ENCODE measurements at regions not wholly inside any gene's neighbourhood (a gene's known extent, or its start where the extent isn't known, plus 50 kb on each side); places are given as distances from the start of the nearest gene placed in this dataset.

DNA sequence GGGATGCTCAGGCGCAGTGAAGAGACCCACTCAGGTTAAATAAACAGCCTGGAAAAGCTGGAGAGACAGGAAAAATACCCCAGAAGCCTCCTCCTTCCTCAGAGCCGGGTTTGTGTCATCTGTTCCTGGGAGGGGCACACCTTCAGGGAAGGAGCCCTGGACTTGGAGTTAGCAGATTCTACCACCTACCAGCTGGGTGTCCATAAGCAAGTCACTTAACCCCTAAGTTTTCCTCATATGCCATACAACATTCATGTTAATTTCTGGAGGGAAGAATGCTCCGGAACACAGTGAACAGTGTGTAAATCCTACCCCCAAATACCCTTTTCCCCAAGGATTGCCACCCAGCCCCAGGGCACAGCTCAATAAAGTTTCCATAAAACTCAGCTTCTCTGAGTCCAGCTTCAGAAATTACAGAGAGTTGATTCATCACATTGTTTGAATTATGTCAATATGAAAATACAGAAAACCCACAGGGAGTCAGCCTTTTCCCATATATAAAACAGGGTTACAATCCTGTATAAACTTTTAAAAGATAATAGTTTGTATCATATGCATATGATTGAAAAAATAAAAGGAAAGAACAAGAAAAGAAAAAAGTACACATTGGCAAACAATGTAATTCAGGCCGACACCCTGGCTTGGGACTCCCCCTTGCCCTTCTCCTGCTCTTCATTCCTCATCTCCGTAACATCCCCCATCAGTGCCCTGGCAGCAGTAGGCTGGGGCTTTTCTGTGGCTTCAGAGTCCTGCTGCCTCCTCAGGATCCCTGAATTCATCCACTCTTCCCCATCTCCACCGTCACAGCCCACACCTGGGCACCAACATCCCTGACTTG lies 291.8 kb upstream of the USP24 start:
- DNase-seq (ENCODE audit: low spot score), result no peak

DNA sequence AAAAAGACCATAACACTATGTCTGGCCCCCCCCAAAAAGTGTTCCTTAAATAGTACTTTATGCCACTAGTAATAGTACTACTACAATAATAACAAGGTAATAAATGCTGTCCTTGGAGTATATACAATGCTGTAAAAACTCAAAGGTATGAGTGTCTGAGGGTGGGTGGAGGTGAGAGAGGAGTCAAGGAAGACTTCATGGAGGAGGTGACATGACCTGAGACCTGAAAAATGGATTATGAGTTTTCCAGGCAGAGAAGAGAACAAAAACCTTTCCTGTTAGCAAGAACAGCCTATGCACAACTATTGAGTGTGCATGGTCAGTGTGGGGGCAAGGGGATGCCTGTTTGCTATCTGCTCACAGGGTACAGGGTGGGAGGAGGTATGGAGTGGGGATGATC lies 290.2 kb upstream of the USP24 start:
- no peak for DNase-seq (ENCODE audit: low spot score)

DNA sequence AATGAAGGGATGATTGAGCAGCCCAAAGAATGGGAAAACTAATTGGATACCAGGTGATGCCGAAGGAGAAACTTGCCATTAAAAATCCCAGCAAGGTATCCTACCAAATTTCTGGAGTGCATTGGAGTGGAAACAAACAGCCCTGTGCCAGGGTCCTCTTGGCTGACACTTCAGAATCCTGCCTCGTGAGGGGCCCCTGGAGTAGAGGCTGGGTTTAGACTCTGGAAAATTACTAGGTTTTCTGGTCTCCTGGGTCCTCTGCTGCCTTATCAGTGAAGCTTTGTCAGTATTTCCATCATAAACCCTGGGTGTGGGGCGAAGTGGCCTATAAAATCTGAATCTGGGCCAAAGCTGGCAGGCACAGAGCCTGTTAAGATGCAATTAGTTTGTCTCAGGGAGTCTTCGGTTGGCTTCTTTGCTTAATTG lies 289.2 kb upstream of the USP24 start:
- DNase-seq (ENCODE audit: low spot score), result no peak

GRCh38 chr1:55503663-55504305 lies 288.6 kb upstream of the USP24 start:
- no peak for DNase-seq (ENCODE audit: low spot score)

DNA sequence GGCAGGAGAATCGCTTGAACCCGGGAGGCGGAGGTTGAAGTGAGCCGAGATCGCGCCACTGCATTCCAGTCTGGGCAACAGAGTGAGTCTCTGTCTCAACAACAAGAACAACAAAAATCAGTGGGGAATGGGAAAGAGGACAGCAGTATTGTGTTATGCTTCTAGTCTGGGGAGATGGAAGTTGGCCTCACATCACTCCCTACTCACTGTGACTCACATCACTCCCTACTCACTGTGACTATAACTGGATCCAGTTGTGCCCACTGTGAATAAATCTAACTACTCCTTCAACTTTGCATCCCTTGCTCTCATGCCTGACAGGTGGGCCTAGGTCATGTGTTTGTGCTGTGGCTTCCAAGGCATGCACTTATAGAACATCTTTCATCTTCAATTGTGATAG lies 285.4 kb upstream of the USP24 start:
- DNase-seq (ENCODE audit: low spot score), result no peak

GRCh38 chr1:55490547-55490946 lies 275.4 kb upstream of the USP24 start:
- no peak for DNase-seq (ENCODE audit: low spot score)

- DNase-seq (ENCODE audit: low spot score), result no peak
These were observed 269.0 kb upstream of the USP24 start for GRCh38 chr1:55484173-55484572.

DNA sequence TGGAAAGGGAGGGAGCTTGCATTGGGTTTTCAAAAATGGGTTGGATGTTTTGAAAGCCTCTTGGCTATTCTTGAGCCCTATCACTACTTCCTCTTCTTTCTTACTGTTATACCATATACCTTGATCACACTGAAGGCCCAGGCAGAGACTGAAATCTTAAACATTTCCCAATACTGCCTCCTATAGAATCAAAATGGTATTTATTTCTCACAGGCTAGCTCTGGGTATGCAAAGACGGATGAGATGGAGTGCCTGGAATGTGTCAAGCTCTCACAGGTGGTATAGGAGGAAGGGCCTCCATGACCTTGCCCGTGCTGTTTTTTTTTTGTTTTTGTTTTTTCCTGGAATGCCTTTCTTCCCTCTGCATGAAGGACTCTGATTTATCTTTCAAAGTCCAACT lies 268.4 kb upstream of the USP24 start:
- DNase-seq (ENCODE audit: low spot score), result no peak

GRCh38 chr1:55481634-55482033 lies 266.5 kb upstream of the USP24 start:
- DNase-seq (ENCODE audit: low spot score), result no peak

GRCh38 chr1:55480029-55480795 lies 265.0 kb upstream of the USP24 start:
- DNase-seq (ENCODE audit: low spot score), result no peak

DNA sequence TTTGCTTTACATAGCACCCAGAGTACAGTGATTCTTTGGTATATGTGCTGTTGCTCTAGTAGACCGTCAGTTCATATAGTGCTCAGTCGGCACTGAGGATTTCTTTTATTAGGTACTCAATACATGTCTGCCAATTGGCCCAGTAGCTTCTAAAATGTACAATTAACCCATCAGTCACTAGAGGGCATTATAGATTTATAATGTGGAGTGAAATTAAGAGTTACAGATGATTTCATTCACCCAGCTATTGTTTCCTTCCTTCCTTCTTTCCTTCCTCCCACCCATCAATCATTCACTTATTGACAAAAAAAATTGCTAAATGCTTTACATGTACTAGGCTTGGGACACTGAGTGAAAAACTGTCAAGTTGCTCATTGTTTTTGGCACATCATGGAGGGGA lies 263.6 kb upstream of the USP24 start:
- DNase-seq (ENCODE audit: low spot score), result no peak

DNA sequence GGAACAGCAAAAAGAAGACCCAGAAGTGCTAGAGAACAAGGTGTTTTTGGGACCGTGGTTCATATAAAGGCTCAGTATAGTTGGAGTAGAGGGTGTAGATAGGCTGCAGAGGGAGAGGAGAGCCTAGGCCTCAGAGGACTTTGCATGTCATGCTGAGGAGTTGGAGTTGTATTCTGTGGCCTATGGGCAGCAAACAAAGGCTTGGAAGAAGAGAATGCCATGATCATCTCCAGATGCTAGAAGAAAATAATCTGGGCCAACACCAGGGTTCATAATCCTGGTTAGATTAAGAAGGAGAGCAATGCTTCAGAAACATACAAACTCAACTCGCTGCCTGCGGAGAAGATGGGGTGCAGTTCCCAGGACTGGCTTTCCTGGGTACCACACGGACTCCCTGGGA lies 262.8 kb upstream of the USP24 start:
- no peak for DNase-seq (ENCODE audit: low spot score)

GRCh38 chr1:55476445-55477015 lies 261.4 kb upstream of the USP24 start:
- DNase-seq (ENCODE audit: low spot score), result no peak

- no peak for DNase-seq (ENCODE audit: low spot score)
These were observed 259.1 kb upstream of the USP24 start for GRCh38 chr1:55474168-55474786.

DNA sequence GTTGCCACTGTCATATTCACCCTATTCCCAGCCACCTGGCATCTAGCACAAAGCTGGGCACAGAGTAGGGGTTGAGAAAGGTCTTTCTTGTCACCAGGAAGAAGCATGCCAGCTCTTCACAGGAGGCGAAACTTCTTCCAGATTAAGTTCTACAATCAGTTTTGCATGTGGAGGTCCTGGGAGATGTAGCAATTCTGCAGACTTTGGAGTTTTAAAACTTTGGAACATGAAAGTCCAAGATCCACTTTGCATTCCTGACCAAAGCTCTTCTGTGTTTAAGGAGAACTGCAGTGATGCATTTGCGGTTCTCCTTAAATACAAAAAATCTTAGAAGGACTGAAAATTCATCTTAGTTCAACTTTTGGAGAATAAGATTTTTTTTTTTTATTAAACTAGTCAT lies 258.5 kb upstream of the USP24 start:
- no peak for DNase-seq (ENCODE audit: low spot score)

GRCh38 chr1:55472784-55473183 lies 257.6 kb upstream of the USP24 start:
- DNase-seq (ENCODE audit: low spot score), result no peak

- no peak for DNase-seq (ENCODE audit: low spot score)
These were observed 257.0 kb upstream of the USP24 start for GRCh38 chr1:55472115-55472514.

- no peak for DNase-seq (ENCODE audit: low spot score)
These were observed 253.1 kb upstream of the USP24 start for GRCh38 chr1:55468142-55468795.

DNA sequence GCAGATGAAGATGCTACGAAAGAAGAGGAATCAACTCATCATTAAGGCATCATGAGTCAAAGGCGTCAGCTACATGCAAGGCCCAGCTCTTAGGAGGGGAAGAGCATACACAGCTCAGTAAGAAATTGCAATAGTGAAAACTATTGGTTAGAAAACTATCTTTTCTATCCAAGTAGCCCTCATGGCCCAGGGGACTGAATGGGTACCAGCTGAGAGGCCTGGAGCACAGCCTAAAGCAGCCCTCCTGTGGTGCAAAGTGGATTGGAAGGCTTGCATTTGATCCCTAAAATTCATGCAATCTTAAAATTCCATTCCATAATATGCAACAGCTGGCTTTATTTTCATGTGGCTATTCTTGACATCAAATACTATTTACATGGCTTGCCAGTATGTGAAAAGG lies 251.8 kb upstream of the USP24 start:
- DNase-seq (ENCODE audit: low spot score), result no peak

- no peak for DNase-seq (ENCODE audit: low spot score)
These were observed 251.2 kb upstream of the USP24 start for GRCh38 chr1:55466373-55466772.

DNA sequence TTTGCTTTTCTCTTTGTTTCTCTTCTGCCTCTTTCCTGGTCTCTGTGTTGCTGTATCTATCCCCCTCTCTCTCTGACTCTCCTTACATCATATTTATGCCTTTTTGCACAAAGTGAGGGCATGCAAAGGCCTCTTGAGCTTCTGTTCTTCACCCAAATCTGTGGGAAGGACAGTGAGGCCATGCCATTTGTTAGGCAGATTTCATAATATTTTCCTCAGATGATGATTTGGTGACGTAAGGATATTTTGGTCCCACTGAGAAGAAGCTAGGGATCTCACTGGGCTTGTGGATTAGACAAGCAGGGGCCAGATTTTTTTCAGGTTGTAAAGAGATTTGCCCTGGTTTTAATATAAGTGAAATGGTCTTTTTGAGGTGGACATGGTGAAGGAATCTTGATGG lies 249.4 kb upstream of the USP24 start:
- no peak for DNase-seq (ENCODE audit: low spot score)

Data from Ammon's horn (tissue), 1 donor.